ENCODE measurements at regions not wholly inside any gene's neighbourhood (a gene's known extent, or its start where the extent isn't known, plus 50 kb on each side); places are given as distances from the start of the nearest gene placed in this dataset.

DNA sequence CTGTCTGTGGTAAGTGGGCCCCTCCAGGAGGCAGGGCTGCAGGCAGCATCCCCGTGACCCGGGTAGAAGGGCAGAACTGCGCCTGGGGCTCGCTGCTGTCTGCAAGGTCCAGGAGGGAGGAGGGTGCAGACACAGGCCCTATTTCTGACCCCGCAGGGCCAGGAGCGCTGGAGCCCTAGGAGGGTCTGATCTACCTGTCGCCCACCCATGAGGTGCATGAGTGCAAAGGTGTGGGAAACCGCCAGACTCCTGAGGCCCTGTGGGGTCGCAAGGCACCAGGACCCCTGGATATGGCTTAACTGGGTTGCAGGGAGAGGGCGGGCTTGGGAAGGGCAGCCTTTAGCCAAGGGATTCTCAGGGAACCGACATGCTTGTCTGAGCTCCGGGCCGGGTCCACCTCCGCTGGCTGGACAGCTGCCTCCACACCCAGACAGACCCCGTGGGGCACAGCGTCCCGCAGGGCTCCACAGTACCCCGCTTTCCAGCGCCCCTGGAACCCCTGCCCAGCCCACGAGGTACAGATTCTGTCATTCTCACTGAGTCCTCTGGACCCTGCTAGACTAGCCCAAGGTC is 72.9 kb upstream of the TSPAN11 start:
- Histone ChIP-seq H3K56ac (ENCODE audit: insufficient read length, low read depth, low read length) (no peak overlapping the region), H2BK120ac (ENCODE audit: low read depth, low read length, poor library complexity, severe bottlenecking) (no peak overlapping the region), H3K23ac (ENCODE audit: insufficient read length, low read depth, low read length) (no peak overlapping the region), H3T11ph (ENCODE audit: low read length) (no peak overlapping the region), H4K8ac (replicated peaks; ENCODE audit: insufficient read length, low read depth, low read length) (no peak overlapping the region), H3K79me1 (ENCODE audit: insufficient read depth, low read depth, low read length, poor library complexity, severe bottlenecking) (no peaks in the 10 kb centered on the region), H3K9ac (ENCODE audit: extremely low read depth, insufficient read length, low read length) (no peak overlapping the region), H4K5ac (ENCODE audit: insufficient read length, low read depth, low read length) (no peak overlapping the region), H2AK5ac (ENCODE audit: insufficient read length, low read length) (no peak overlapping the region), H4K91ac (ENCODE audit: insufficient read length, low read depth, low read length) (no peak overlapping the region), H2BK5ac (ENCODE audit: insufficient read length, low read length) (no peak overlapping the region), H3K4me2 (ENCODE audit: insufficient read depth, insufficient read length, low read length) (no peak overlapping the region), H3K4me1 (ENCODE audit: insufficient read depth, low read length) (no peaks in the 10 kb centered on the region; the same call in 1 of the 2 replicates), H3K14ac (ENCODE audit: insufficient read depth, low read length) (no peak overlapping the region), H3K23me2 (ENCODE audit: insufficient read length, low read depth, low read length, poor library complexity, severe bottlenecking) (no peaks in the 10 kb centered on the region), H3K4ac (ENCODE audit: low read depth, low read length) (no peak overlapping the region), H3K27me3 (ENCODE audit: insufficient read depth, low read length) (no peaks in the 10 kb centered on the region), H4K20me1 (ENCODE audit: control insufficient read depth, insufficient read depth, insufficient read length) (no peaks in the 10 kb centered on the region), H2BK12ac (ENCODE audit: insufficient read length, low read depth, low read length) (no peak overlapping the region), H3K27ac (ENCODE audit: insufficient read length, low read depth, low read length) (no peak overlapping the region), H2AFZ (ENCODE audit: low read length) (no peak overlapping the region), H2BK15ac (ENCODE audit: low read depth, low read length) (no peak overlapping the region), H3K9me3 (ENCODE audit: control insufficient read depth, low read depth, low read length) (no peaks in the 10 kb centered on the region), H3K18ac (ENCODE audit: insufficient read length, low read depth, low read length) (no peak overlapping the region), H2BK20ac (ENCODE audit: low read depth, low read length, poor library complexity, severe bottlenecking) (no peak overlapping the region), H3K79me2 (ENCODE audit: insufficient read depth, low read length) (no peaks in the 10 kb centered on the region)
- Mint-ChIP-seq H3K4me3 (no peak overlapping the region), H3K36me3 (ENCODE audit: insufficient read depth in 1 of 3, low read depth in 3 of 3) (no peaks in the 10 kb centered on the region), H3K4me1 (peaks cover 12 to 19% of the 10 kb centered on the region in 2 experiments), H3K9me3 (no peaks in the 10 kb centered on the region), H3K27me3 (ENCODE audit: low read depth) (no peaks in the 10 kb centered on the region; the same call in 1 of the 2 replicates), H3K27ac (no peak overlapping the region)
- TF ChIP-seq, protein P1, sequence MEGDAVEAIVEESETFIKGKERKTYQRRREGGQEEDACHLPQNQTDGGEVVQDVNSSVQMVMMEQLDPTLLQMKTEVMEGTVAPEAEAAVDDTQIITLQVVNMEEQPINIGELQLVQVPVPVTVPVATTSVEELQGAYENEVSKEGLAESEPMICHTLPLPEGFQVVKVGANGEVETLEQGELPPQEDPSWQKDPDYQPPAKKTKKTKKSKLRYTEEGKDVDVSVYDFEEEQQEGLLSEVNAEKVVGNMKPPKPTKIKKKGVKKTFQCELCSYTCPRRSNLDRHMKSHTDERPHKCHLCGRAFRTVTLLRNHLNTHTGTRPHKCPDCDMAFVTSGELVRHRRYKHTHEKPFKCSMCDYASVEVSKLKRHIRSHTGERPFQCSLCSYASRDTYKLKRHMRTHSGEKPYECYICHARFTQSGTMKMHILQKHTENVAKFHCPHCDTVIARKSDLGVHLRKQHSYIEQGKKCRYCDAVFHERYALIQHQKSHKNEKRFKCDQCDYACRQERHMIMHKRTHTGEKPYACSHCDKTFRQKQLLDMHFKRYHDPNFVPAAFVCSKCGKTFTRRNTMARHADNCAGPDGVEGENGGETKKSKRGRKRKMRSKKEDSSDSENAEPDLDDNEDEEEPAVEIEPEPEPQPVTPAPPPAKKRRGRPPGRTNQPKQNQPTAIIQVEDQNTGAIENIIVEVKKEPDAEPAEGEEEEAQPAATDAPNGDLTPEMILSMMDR (conservative IDR thresholded peaks at IDR 0.05) = no peak
- no CpG with 5 or more reads among the region's 20 CpGs for WGBS (ENCODE audit: extremely low coverage, insufficient read length, low lambda C conversion rate)
- DNase-seq = no peak
